A673 (cell line): ENCODE measurements at regions not wholly inside any gene's neighbourhood (a gene's known extent, or its start where the extent isn't known, plus 50 kb on each side); places are given as distances from the start of the nearest gene placed in this dataset.

Source experiments
- BruUV-seq: library from RNA; stranded (reverse); fragments of 400-500 nt; replicated peaks from 2 replicates; lab custom pipeline; 2021; lab: Mats Ljungman, UMichigan
- CTCF ChIA-PET: fragments of 300-600 bp; sonication (Branson Sonifier 250); formaldehyde crosslinking; loops from one replicate; lab custom pipeline; 2022; ENCODE audit warnings: antibody characterized with exemption; lab: Charles Lee
- POLR2A ChIA-PET: fragments of 300-600 bp; sonication (Branson Sonifier 250); formaldehyde crosslinking; loops from one replicate; lab custom pipeline; 2022; ENCODE audit warnings: antibody characterized with exemption; ENCODE audit not compliant: low non-redundant PET; lab: Charles Lee
- DNase-seq: peaks from one replicate; pipeline ENCODE4 v3.0.0-alpha.2; 2015; ENCODE audit warnings: low spot score
- H3K27ac ChIP-seq: fragments of 200-600 bp; sonication (generic); 2 replicates; pipeline ENCODE4 v1.5.1; 2016; ENCODE audit warnings: mixed run types, low read depth, mild to moderate bottlenecking, mixed read lengths, antibody characterized with exemption, low read length; ENCODE audit not compliant: poor library complexity, severe bottlenecking
- H3K27me3 ChIP-seq: fragments of 200-600 bp; sonication (generic); replicated peaks from 2 replicates; pipeline ENCODE4 v1.6.1; 2017; ENCODE audit warnings: mixed run types, low read depth, mild to moderate bottlenecking, mixed read lengths, antibody characterized with exemption, low read length; ENCODE audit not compliant: insufficient read depth, poor library complexity
- H3K36me3 ChIP-seq: fragments of 200-600 bp; sonication (generic); 2 replicates; pipeline ENCODE4 v1.6.1; 2016; ENCODE audit warnings: mixed run types, mild to moderate bottlenecking, mixed read lengths, antibody characterized with exemption, low read length; ENCODE audit not compliant: insufficient read depth, poor library complexity, severe bottlenecking
- H3K4me1 ChIP-seq: fragments of 200-600 bp; sonication (generic); 2 replicates; pipeline ENCODE4 v1.6.1; 2017; ENCODE audit warnings: mixed run types, mild to moderate bottlenecking, mixed read lengths, antibody characterized with exemption, low read length; ENCODE audit not compliant: insufficient read depth, poor library complexity, severe bottlenecking
- H3K4me3 ChIP-seq: fragments of 200-600 bp; sonication (generic); 2 replicates; pipeline ENCODE4 v1.5.1; 2016; ENCODE audit warnings: low read depth, mixed run types, mild to moderate bottlenecking, mixed read lengths, low read length; ENCODE audit not compliant: poor library complexity, severe bottlenecking
- H3K9me3 ChIP-seq: fragments of 200-600 bp; sonication (generic); 2 replicates; pipeline ENCODE4 v1.6.1; 2016; ENCODE audit warnings: mixed run types, low read depth, mild to moderate bottlenecking, mixed read lengths, antibody characterized with exemption, low read length; ENCODE audit not compliant: poor library complexity, severe bottlenecking
- CTCF ChIP-seq: fragments of 300-800, 200-600 bp; sonication (generic); conservative IDR thresholded peaks from 2 replicates; pipeline ENCODE4 v1.5.1; 2017; ENCODE audit warnings: low read depth, mild to moderate bottlenecking, antibody characterized with exemption, low read length, moderate library complexity, mixed read lengths
- EZH2 ChIP-seq: fragments of 200-600 bp; sonication (generic); IDR thresholded peaks from 2 replicates; pipeline ENCODE4 v1.6.1; 2017; ENCODE audit warnings: borderline replicate concordance, low read depth, mild to moderate bottlenecking, mixed read lengths, antibody characterized with exemption, low read length; ENCODE audit not compliant: poor library complexity, severe bottlenecking
- intact Hi-C: fragments of 100-400 bp; cut with micrococcal nuclease; formaldehyde crosslinking; loops from one replicate; pipeline ENCODE4 v1.10.0; 2022; ENCODE audit not compliant: unreplicated experiment

GRCh38 chr11:76721755-76722677, 51.5 kb upstream of the LRRC32 start:
- intact Hi-C loops = no loop called here
- H3K36me3 ChIP-seq = no peaks in the 10 kb centered on the region
- ChIA-PET POLR2A (interaction anchor here (0.7 kb wide), 1 partner anchor 15 kb away, joined by 11 read pairs; no protein-coding TSS in a partner anchor), CTCF (interaction anchor here (0.5 to 2.9 kb wide), 14 partner anchors 9 to 405 kb away, joined by 3 to 18 read pairs (median 3); no protein-coding TSS in a partner anchor)
- no peak overlapping the region for H3K27ac ChIP-seq
- no TSS peak for BruUV-seq
- no peak overlapping the region for H3K4me3 ChIP-seq
- peak; percentile 93 for DNase-seq
- TF ChIP-seq CTCF (peak; percentile 99), EZH2 (no peak)
- no peaks in the 10 kb centered on the region for H3K4me1 ChIP-seq
- peaks cover 10% of the 10 kb centered on the region for H3K27me3 ChIP-seq
- no peaks in the 10 kb centered on the region for H3K9me3 ChIP-seq

GRCh38 chr11:76723142-76723541, 52.6 kb upstream of the LRRC32 start:
- no peak for TF ChIP-seq CTCF
- no peak for TF ChIP-seq EZH2
- intact Hi-C loops = no loop called here
- POLR2A ChIA-PET = no interaction called here
- no TSS peak for BruUV-seq
- Histone ChIP-seq H3K9me3 (no peaks in the 10 kb centered on the region), H3K27me3 (peaks cover 16% of the 10 kb centered on the region), H3K4me1 (no peaks in the 10 kb centered on the region), H3K27ac (no peak overlapping the region), H3K4me3 (no peak overlapping the region), H3K36me3 (no peaks in the 10 kb centered on the region)
- DNase-seq = no peak
- CTCF ChIA-PET = interaction anchor here (2.9 kb wide), 1 partner anchor 196 kb away, joined by 18 read pairs; no protein-coding TSS in a partner anchor

- TF ChIP-seq CTCF (no peak), EZH2 (no peak)
- Histone ChIP-seq H3K9me3 (no peaks in the 10 kb centered on the region), H3K36me3 (no peaks in the 10 kb centered on the region), H3K4me1 (no peaks in the 10 kb centered on the region), H3K27ac (no peak overlapping the region), H3K27me3 (peaks cover 16% of the 10 kb centered on the region), H3K4me3 (no peak overlapping the region)
- no peak for DNase-seq
- intact Hi-C loops = no loop called here
- ChIA-PET POLR2A (no interaction called here), CTCF (no interaction called here)
- no TSS peak for BruUV-seq
Measured at GRCh38 chr11:76723548-76723947, 53.0 kb upstream of the LRRC32 start.
